ENCODE measurements at regions not wholly inside any gene's neighbourhood (a gene's known extent, or its start where the extent isn't known, plus 50 kb on each side); places are given as distances from the start of the nearest gene placed in this dataset.
A peak's percentile ranks its signal among the peaks of the same experiment; 100 is the strongest.

DNA sequence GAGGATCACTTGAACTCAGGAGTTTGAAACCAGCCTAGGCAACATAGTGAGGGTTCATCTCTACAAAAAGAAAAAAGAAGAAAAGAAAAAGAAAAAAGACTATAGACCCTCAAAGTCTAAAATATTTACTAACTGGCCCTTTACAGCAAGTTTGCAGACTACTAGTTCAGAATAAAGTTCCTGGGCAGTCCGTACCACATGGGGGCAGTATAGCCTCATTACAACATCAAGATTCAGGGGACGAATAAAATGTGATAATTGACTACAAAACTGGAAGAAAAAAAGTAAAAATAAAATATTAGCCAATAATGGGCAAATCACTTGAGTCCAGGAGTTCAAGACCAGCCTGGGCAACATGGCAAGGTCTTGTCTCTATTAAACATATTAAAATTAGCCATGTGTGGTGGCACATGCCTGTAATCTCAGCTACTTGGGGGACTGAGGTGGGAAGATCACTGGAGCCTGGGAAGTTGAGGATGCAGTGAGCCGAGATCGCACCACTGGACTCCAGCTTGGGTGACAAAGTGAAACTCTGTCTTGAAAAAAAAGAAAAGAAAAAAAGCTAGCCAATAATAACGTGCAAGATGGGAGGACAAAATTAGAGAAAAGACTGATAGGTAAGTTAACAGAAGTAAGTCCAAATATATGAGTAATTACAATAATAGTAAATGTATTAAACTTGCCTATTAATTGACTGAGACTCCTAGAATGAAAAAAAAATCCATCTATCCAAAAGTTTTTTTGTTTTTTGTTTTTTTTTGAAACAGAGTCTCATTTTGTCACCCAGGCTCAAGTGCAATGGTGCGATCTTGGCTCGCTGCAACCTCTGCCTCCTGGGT, 129.4 kb upstream of the SEC14L1 start:
- TF ChIP-seq, protein P1, sequence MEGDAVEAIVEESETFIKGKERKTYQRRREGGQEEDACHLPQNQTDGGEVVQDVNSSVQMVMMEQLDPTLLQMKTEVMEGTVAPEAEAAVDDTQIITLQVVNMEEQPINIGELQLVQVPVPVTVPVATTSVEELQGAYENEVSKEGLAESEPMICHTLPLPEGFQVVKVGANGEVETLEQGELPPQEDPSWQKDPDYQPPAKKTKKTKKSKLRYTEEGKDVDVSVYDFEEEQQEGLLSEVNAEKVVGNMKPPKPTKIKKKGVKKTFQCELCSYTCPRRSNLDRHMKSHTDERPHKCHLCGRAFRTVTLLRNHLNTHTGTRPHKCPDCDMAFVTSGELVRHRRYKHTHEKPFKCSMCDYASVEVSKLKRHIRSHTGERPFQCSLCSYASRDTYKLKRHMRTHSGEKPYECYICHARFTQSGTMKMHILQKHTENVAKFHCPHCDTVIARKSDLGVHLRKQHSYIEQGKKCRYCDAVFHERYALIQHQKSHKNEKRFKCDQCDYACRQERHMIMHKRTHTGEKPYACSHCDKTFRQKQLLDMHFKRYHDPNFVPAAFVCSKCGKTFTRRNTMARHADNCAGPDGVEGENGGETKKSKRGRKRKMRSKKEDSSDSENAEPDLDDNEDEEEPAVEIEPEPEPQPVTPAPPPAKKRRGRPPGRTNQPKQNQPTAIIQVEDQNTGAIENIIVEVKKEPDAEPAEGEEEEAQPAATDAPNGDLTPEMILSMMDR (IDR thresholded peaks at IDR 0.05 in 8 of 11, conservative IDR thresholded peaks at IDR 0.05 in 3 of 11): peak in 10 of 11 experiments; percentile 14 to 68 (median 57)
- TF ChIP-seq POLR2AphosphoS5 (IDR thresholded peaks at IDR 0.05): no peak
